HG03565 (cell line): ENCODE measurements at regions not wholly inside any gene's neighbourhood (a gene's known extent, or its start where the extent isn't known, plus 50 kb on each side); places are given as distances from the start of the nearest gene placed in this dataset.
"Not testable (repeated sequence)": the region's sequence is repeated elsewhere in the genome, so short reads cannot be mapped to it uniquely, and the experiment has no call there.

ENCODE experiments used
- ATAC-seq: cut with Tn5 transposase; IDR thresholded peaks from one replicate; pipeline ENCODE4 v1.9.1; 2021; ENCODE audit warnings: mild to moderate bottlenecking, moderate library complexity; ENCODE audit not compliant: unreplicated experiment

DNA sequence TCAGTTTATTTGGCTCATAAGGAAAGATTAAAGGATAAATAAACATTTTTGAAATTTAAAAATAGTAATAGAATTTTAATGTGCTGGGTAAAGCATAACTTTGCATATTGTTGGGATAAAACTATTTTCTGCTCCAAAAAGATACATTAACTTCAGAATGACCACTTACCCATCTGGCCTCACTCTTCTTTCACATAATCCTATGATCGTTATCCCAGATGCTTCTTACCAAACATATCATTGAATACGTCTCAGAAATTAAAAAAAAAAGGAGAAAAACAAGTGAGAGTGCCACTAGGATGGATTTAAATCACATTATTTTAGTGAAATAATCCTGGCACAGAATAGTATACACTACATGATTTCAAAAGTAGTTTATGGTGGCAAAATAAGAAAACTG lies 677.5 kb upstream of the ZWINT start:
- no peak for ATAC-seq

- ATAC-seq, result no peak
Measured at GRCh38 chr10:57035310-57035709, 674.3 kb upstream of the ZWINT start.

DNA sequence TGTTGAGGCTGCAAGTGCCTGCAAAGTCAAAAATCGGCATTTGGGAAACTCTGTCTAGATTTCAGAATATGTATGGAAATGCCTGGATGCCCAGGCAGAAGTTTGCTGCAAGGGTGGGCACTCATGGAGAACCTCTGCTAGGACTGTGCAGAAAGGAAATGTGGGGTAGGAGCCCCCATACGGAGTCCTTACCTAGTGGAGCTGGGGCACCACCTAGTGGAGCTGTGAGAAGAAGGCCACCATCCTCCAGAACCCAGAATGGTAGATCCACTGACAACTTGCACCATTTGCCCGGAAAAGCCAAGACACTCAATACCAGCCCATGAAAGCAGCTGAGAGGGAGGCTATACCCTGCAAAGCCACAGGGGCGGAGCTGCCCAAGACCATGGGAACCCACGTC lies 671.2 kb upstream of the ZWINT start:
- not testable (repeated sequence) for ATAC-seq

DNA sequence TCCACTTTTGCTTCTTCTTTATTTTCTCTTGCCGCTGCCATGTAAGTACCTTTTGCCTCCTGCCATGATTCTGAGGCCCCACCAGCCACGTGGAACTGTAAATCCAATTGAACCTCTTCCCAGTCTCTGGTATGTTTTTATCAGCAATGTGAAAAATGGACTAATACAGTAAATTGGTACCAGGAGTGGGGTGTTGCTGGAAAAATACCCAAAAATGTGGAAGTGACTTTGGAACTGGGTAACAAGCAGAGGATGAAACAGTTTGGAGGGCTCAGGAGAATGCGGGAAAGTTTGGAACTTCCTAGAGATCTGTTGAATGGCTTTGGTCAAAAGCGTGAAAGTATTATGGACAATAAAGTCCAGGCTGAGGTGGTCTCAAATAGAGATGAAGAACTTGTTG lies 670.3 kb upstream of the ZWINT start:
- ATAC-seq, result no peak

GRCh38 chr10:57026307-57026706 lies 665.2 kb upstream of the ZWINT start:
- ATAC-seq, result no peak

GRCh38 chr10:57023626-57024025 lies 662.6 kb upstream of the ZWINT start:
- ATAC-seq, result no peak

- no peak for ATAC-seq
Measured at GRCh38 chr10:57018452-57018851, 657.4 kb upstream of the ZWINT start.

GRCh38 chr10:57017356-57018037 lies 656.4 kb upstream of the ZWINT start:
- no peak for ATAC-seq

DNA sequence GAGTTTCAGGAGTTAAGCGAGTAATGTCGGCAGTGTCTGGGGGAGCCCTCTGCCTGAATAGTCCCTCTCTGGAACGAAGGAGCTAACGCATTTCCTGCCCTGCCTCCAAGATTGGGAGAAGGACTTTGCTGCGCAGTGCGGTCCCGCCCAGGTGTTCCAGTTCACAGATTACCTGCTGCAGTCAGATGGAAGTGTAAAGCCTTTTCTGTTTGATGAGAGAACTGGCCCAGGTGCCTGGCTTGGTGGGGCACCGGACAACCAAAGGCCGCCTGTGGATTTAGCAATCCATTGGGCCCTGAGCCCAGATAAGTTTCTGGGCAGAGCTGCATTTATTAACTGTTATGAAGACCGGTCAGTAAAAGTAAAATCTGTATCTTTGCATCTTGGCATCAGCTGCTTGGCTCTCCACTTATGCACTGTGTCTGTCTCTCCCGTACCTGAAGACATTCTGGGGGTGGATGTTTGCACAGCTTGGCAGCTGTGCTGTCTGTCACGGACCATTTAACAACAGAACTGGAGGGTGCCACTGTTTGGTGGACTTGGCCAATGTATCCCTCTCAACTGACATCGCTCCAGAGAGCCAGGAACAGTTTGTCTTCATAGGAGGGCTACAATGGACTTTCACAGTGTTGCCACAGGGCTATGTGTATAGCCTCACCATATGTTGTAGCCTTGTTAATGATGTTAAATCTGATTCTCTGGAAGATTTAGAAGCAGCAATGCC lies 654.7 kb upstream of the ZWINT start:
- ATAC-seq, result no peak

DNA sequence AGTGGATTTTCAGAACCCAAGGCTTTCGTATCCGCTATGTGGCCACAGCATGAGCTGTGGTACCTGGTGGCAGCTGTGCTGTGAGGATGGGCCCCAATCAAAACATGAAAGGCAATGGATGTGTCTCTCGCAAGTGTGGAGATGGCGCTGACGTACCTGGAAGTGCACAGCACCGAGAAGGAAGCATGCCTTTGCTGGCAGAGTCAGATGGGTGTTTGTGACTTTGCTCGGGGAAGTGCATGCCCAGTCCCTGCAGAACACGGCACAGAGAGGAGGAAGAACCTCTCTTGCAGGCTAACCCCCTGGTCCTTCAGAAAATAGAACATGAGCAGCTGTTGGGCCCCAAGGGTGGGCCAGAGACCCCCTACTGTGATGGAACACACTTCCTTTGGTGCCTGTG lies 654.1 kb upstream of the ZWINT start:
- no peak for ATAC-seq

GRCh38 chr10:57014758-57015157 lies 653.7 kb upstream of the ZWINT start:
- no peak for ATAC-seq

DNA sequence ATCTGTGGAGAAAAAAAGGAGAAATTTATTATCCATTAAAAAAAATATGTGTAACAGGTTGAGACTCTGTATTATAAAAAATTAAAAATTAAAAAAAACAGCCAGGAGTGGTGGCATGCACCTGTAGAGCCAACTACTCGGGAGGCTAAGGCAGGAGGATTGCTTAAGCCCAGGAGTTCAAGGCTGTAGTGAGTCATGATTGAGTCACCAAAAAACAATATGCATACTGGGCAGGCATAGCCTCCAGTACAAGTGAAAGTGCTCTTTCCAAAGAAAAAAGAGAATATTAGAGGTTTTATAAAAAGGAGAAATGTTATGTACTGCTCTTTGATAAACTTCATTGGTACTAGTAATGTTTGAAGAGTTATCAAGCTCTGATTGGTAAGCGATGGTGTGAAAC lies 647.1 kb upstream of the ZWINT start:
- no peak for ATAC-seq

DNA sequence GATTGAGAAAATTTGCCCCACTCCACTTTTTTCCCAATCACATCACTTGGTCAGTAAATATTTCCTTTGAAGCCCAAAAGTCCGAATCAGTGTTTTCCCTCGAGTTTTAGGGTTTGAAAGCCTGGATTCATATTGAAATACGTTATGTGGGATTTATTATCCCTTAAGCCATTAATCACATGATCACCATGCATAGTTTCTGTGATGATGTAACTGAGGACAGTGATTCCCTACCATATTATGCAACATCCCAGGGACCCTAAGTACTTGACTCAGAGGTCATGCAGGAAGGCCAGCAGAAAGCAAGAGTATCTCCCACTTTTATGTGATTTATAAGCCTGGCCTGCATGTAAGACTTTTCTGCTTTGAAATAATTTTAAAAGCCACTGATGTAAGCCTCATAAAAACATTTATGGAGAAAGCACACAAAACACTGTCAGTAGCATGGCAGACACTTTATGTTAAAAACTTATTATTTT lies 630.6 kb upstream of the ZWINT start:
- ATAC-seq, result no peak

GRCh38 chr10:56975513-56975912 lies 614.5 kb upstream of the ZWINT start:
- no peak for ATAC-seq

- ATAC-seq, result no peak
Measured at GRCh38 chr10:56973766-56974165, 612.7 kb upstream of the ZWINT start.

DNA sequence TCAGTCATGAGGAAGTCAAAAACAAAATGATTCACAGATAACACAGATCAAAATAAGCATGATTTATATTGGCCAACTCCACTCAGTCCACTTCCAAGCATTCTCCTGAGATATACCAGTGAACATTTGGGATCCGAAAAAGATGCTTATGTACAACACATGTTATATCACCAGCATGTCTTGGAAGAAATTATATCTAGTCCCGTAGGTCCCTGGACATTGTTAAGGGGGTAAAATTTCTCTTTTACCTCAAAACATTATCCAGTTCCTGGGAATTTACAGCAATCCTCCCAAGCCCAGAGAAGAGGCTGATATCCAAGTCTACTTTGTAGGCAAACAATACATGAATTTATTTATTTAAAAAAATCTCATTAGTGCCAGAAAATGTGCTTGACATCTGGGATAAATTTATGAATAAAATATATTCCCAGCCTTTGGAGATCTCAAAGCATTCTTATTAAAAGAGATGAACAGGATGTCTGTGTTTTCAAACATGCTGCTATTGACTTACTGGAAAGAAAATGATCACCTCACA lies 582.2 kb upstream of the ZWINT start:
- no peak for ATAC-seq

- no peak for ATAC-seq
Measured at GRCh38 chr10:56934515-56934914, 573.5 kb upstream of the ZWINT start.

DNA sequence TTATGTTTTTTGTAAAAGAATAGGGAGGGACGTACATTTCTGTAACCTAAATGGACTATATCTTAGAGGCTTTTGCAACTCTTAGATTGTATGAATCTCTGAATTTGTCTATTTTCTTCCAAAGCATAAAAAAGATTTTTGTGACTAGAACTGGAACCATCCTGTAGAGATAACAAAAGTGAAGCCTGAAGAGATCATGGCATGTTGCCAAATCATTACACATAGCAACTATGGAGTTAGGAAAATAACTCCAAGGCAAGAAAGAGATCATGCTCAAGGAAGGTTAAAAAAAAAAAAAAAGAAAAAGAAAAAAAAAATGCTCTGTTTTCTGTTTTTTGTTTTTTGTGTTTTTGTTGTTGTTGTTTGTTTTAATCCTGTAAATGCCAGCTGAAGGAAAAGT lies 567.7 kb upstream of the ZWINT start:
- no peak for ATAC-seq

GRCh38 chr10:56927701-56928100 lies 566.6 kb upstream of the ZWINT start:
- ATAC-seq, result no peak

DNA sequence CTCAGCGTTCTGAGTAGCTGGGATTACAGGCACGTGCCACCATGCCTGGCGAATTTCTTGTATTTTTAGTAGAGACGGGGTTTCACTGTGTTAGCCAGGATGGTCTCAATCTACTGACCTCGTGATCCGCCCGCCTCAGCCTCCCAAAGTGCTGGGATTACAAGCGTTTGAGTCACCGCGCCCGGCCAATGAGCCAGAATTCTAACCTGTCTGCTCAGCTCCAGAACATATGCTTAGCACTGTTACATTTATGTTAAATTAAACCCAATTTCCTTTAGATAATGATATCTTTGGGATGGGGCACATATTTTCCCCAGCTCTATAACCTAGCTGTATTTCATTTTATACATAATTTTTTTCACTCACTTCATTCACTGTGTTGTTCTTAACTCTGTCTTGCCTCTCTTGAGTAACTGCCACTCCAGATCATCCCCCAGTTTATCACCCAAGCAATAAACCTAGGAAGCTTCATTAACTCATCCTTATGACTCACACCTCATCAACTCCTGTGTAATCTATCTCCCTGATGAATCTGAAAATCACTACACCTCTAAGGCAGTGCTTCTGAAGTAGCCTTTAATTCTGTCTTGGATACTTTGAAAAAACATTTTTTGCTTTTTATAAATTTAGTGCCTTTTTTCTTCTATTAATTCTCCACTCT lies 559.7 kb upstream of the ZWINT start:
- no peak for ATAC-seq

- peak; percentile 39 for ATAC-seq
Measured at GRCh38 chr10:56912043-56912442, 551.0 kb upstream of the ZWINT start.

DNA sequence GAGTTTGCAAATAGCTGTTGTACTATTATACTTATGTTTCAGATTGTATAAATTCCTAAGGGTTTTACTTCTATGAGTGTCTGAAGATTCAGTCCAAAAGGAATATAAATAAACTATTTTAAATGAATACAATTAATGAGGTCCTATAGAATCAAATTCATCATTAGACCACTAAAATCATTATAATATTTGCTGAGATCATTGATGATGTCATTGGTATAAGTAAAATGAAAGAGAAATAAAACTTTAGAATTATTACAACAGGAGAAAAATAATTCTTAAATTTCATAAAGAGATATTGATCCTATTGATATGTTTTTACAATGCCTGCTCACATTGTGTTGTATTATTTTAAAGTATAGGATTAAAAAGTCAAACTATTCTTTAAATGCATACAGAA lies 544.0 kb upstream of the ZWINT start:
- ATAC-seq, result no peak
